Panc1 (cell line): ENCODE measurements at regions not wholly inside any gene's neighbourhood (a gene's known extent, or its start where the extent isn't known, plus 50 kb on each side); places are given as distances from the start of the nearest gene placed in this dataset.

ENCODE experiments used
- ATAC-seq: fragments of 200-7000 bp; cut with Tn5 transposase; 2 replicates; pipeline ENCODE4 v1.9.1; 2020; ENCODE audit warnings: mild to moderate bottlenecking, moderate library complexity
- BruUV-seq: library from RNA; stranded (reverse); fragments of 400-500 nt; replicated peaks from 2 replicates; lab custom pipeline; 2021; lab: Mats Ljungman, UMichigan
- CTCF ChIA-PET: fragments of 300-600 bp; sonication (Branson Sonifier 250); formaldehyde crosslinking; loops from one replicate; lab custom pipeline; 2022; ENCODE audit warnings: antibody characterized with exemption; lab: Charles Lee
- POLR2A ChIA-PET: fragments of 300-600 bp; sonication (Branson Sonifier 250); formaldehyde crosslinking; loops from one replicate; lab custom pipeline; 2022; ENCODE audit warnings: antibody characterized with exemption; lab: Charles Lee
- DNase-seq: peaks from one replicate; pipeline ENCODE4 v3.0.0-alpha.2; 2010; ENCODE audit warnings: low read depth, low spot score
- H3K27ac ChIP-seq: 2 replicates; pipeline ENCODE4 v1.5.1; 2011; ENCODE audit warnings: mild to moderate bottlenecking, low read length, inconsistent platforms
- H3K27me3 ChIP-seq: fragments of 200-500 bp; sonication (Bioruptor generic); 2 replicates; pipeline ENCODE4 v1.6.0; 2014; ENCODE audit warnings: low read length, inconsistent platforms; ENCODE audit not compliant: control insufficient read depth, insufficient read depth
- H3K36me3 ChIP-seq: fragments of 200-500 bp; sonication (Bioruptor generic); 2 replicates; pipeline ENCODE4 v1.5.1; 2014; ENCODE audit warnings: inconsistent platforms, mild to moderate bottlenecking, low read length, moderate library complexity; ENCODE audit not compliant: control insufficient read depth, insufficient read depth
- H3K4me1 ChIP-seq: 2 replicates; pipeline ENCODE4 v1.5.1; 2011; ENCODE audit warnings: inconsistent platforms, mild to moderate bottlenecking, low read length, moderate library complexity; ENCODE audit not compliant: control insufficient read depth, insufficient read depth
- H3K4me3 ChIP-seq, 2 experiments: 2 replicates each; pipeline ENCODE4 v1.5.1; 2011 to 2012; ENCODE audit warnings: low read depth in 2 of 2, low read length in 2 of 2, mild to moderate bottlenecking in 2 of 2, inconsistent platforms in 1 of 2, moderate library complexity in 1 of 2
- H3K9me3 ChIP-seq: fragments of 200-500 bp; sonication (Bioruptor generic); 2 replicates; pipeline ENCODE4 v1.5.1; 2014; ENCODE audit warnings: low read depth, mild to moderate bottlenecking, inconsistent platforms, low read length, moderate library complexity; ENCODE audit not compliant: control insufficient read depth, insufficient read depth
- CTCF ChIP-seq: fragments of 450-650 bp; IDR thresholded peaks from 2 replicates; pipeline ENCODE4 v1.5.1; 2017; ENCODE audit warnings: mild to moderate bottlenecking
- POLR2AphosphoS5 ChIP-seq: IDR thresholded peaks from 2 replicates; pipeline ENCODE4 v1.6.1; 2012; ENCODE audit warnings: mild to moderate bottlenecking, low read depth, low read length, moderate library complexity
- REST ChIP-seq, 2 experiments: IDR thresholded peaks; 2 replicates each; pipeline ENCODE4 v1.6.1; 2011 to 2012; ENCODE audit warnings: low read depth in 2 of 2, control low read depth in 1 of 2, low read length in 1 of 2, mild to moderate bottlenecking in 1 of 2, moderate library complexity in 1 of 2; ENCODE audit not compliant: insufficient read depth in 1 of 2
- SIN3A ChIP-seq: IDR thresholded peaks from 2 replicates; pipeline ENCODE4 v1.6.1; 2012; ENCODE audit warnings: low read depth, mild to moderate bottlenecking, low read length, moderate library complexity, borderline replicate concordance; ENCODE audit not compliant: insufficient read depth
- TCF7L2 ChIP-seq: IDR thresholded peaks from 2 replicates; pipeline ENCODE4 v1.6.1; 2011; ENCODE audit warnings: mild to moderate bottlenecking, low read depth, low read length, inconsistent platforms
- in situ Hi-C: cut with HindIII; loops from 2 replicates; pipeline ENCODE4 v1.10.0; 2016; ENCODE audit warnings: low sequenced_read_pairs, low pct_unique_long_range_greater_than_20kb
- intact Hi-C: fragments of 100-400 bp; cut with micrococcal nuclease; formaldehyde crosslinking; loops from one replicate; pipeline ENCODE4 v1.10.0; 2022; ENCODE audit not compliant: unreplicated experiment

- H3K27me3 ChIP-seq: no peaks in the 10 kb centered on the region
- no peak overlapping the region for H3K4me3 ChIP-seq
- intact Hi-C loops (no loop called here), in situ Hi-C loops (no loop called here)
- H3K36me3 ChIP-seq: no peaks in the 10 kb centered on the region
- BruUV-seq: no TSS peak
- ATAC-seq (no peak), DNase-seq (no peak)
- TF ChIP-seq POLR2AphosphoS5: no peak
- TF ChIP-seq REST (IDR thresholded peaks at IDR 0.05; ENCODE audit: insufficient read depth in 1 of 2, low read depth in 2 of 2, low read length in 1 of 2): no peak
- no peak for TF ChIP-seq CTCF
- TF ChIP-seq TCF7L2: no peak
- no peak for TF ChIP-seq SIN3A
- no peaks in the 10 kb centered on the region for H3K4me1 ChIP-seq
- ChIA-PET POLR2A (no interaction called here), CTCF (no interaction called here)
- no peak overlapping the region for H3K27ac ChIP-seq
- H3K9me3 ChIP-seq: no peaks in the 10 kb centered on the region
These were observed 785.8 kb downstream of the RNF144A start for GRCh38 chr2:7703048-7703447.

GRCh38 chr2:7703543-7704144 is 786.4 kb downstream of the RNF144A start:
- no peak overlapping the region for H3K27ac ChIP-seq
- ChIA-PET POLR2A (no interaction called here), CTCF (no interaction called here)
- H3K4me3 ChIP-seq: no peak overlapping the region
- in situ Hi-C loops (no loop called here), intact Hi-C loops (no loop called here)
- no TSS peak for BruUV-seq
- DNase-seq (no peak), ATAC-seq (no peak)
- no peaks in the 10 kb centered on the region for H3K9me3 ChIP-seq
- H3K36me3 ChIP-seq: no peaks in the 10 kb centered on the region
- no peaks in the 10 kb centered on the region for H3K4me1 ChIP-seq
- TF ChIP-seq TCF7L2 (no peak), SIN3A (no peak), CTCF (no peak), POLR2AphosphoS5 (no peak), REST (IDR thresholded peaks at IDR 0.05; ENCODE audit: insufficient read depth in 1 of 2, low read depth in 2 of 2, low read length in 1 of 2) (no peak)
- H3K27me3 ChIP-seq: no peaks in the 10 kb centered on the region
